ENCODE measurements at regions not wholly inside any gene's neighbourhood (a gene's known extent, or its start where the extent isn't known, plus 50 kb on each side); places are given as distances from the start of the nearest gene placed in this dataset.

DNA sequence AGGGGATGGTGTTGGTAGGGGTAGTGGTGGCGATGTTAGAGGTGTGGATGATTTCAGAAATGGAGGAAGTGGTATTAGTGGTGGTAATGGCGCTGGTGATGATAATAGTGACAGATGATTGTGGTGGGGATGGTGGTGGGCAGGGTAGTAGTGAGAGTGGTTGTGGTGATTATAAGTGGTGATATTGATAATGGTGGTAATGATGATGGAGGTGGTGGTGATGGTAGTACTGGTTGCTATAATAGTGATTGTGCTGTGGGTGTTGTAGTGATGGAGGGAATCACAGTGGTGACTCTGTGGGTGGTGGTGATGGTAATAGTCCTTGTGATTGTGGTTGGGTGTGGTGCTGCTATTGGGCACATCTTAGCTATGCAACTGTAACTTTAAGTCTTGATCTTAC lies 61.6 kb upstream of the TBX20 start:
- ATAC-seq (no peak), DNase-seq (no peak)
- intact Hi-C loops (cut with DNase I, micrococcal nuclease): no loop called here

DNA sequence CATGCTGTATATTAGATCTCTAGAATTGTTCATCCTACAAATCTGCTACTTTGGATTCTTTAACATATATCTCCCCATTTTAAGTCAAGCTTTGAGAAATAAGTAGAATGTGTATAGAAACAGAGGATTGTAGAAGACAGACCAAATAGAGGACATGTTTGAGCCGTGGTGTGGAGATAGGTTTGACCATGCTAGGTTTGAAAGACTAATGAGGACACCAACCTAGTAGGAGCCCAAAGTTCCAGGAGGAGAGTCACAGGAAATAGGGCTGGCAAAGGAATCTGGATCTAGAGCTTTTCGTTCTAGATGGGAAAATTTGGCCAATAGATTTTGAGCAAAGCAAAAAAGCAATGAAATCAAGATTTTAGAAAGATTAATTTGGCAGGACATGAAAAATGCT lies 60.5 kb upstream of the TBX20 start:
- intact Hi-C loops (cut with DNase I, micrococcal nuclease): no loop called here
- ATAC-seq (no peak), DNase-seq (no peak)

DNA sequence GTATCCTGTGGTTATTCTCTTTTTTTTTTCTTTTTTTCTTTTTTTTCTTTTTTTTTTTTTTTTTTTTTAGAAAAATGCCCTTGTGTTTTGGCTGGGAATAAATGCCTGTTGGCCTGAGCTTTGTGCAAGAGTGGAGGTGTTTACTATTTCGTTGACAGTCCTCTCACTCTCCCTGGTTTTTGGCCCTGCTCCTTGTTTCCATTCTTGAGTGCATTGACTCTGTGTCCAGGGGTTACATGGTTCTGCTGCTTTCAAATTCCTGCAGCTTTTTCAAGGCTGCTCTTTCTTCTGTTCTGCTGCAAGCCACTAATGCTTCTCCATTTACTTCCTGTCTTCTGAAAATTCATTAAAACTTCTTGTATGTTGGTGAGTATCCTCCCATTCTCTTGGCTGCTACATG lies 59.7 kb upstream of the TBX20 start:
- no peak for ATAC-seq
- no peak for DNase-seq
- intact Hi-C loops (cut with DNase I, micrococcal nuclease): no loop called here

Data from left colon (tissue), 2 donors.